Breast epithelium (tissue), 4 donors: ENCODE measurements at regions not wholly inside any gene's neighbourhood (a gene's known extent, or its start where the extent isn't known, plus 50 kb on each side); places are given as distances from the start of the nearest gene placed in this dataset.

Experiments used
- DNase-seq, 2 donors: peaks; one replicate each; pipeline ENCODE4 v3.0.0-alpha.2; 2019; ENCODE audit warnings: low spot score in 2 of 2
- H3K27ac ChIP-seq, 2 donors: fragments of 200-600 bp; sonication (generic) in 1 of 2; one replicate each; pipeline ENCODE4 v1.5.1; 2016 to 2019; ENCODE audit warnings: mild to moderate bottlenecking in 1 of 2
- H3K27me3 ChIP-seq, 2 donors: fragments of 200-600 bp; sonication (generic) in 1 of 2; one replicate each; pipeline versions ENCODE4 v1.5.1 to v1.6.0; 2017 to 2019; ENCODE audit warnings: control low read depth in 1 of 2, mild to moderate bottlenecking in 1 of 2
- H3K36me3 ChIP-seq: fragments of 200-600 bp; one replicate; pipeline ENCODE4 v1.5.1; 2019
- H3K4me1 ChIP-seq, 2 donors: fragments of 200-600 bp; sonication (generic); one replicate each; pipeline ENCODE4 v1.5.1; 2016 to 2019; ENCODE audit warnings: control low read depth in 1 of 2
- H3K4me3 ChIP-seq, 3 donors: fragments of 200-600 bp; sonication (generic); 1 replicate in 2 of 3; 2 replicates in 1 of 3; pipeline ENCODE4 v1.5.1; 2016 to 2019; ENCODE audit warnings: mild to moderate bottlenecking in 3 of 3, moderate library complexity in 2 of 3
- H3K9me3 ChIP-seq, 2 donors: fragments of 200-600 bp; sonication (generic) in 1 of 2; one replicate each; pipeline ENCODE4 v1.5.1; 2016 to 2019; ENCODE audit warnings: control low read depth in 1 of 2
- CTCF ChIP-seq, 3 donors: fragments of 450-650 bp; IDR thresholded peaks; one replicate each; pipeline ENCODE4 v1.5.1; 2016 to 2017; ENCODE audit warnings: antibody characterized with exemption in 3 of 3, mild to moderate bottlenecking in 3 of 3, moderate library complexity in 3 of 3
- POLR2A ChIP-seq: fragments of 450-650 bp; IDR thresholded peaks from one replicate; pipeline ENCODE4 v1.6.1; 2016; ENCODE audit warnings: antibody characterized with exemption, mild to moderate bottlenecking, moderate library complexity
- POLR2AphosphoS5 ChIP-seq, 3 donors: sonication (generic); formaldehyde crosslinking; IDR thresholded peaks; one replicate each; pipeline ENCODE4 v1.6.1; 2017; ENCODE audit warnings: antibody characterized with exemption in 3 of 3
- intact Hi-C: fragments of 100-400 bp; cut with DNase I; formaldehyde crosslinking; loops from one replicate; pipeline ENCODE4 v1.15.1; 2023; ENCODE audit warnings: low total_unique reads

GRCh38 chr11:37509506-37509905, 911.5 kb upstream of the RAG2 start:
- intact Hi-C loops: no loop called here
- Histone ChIP-seq H3K4me1 (no peaks in the 10 kb centered on the region), H3K27ac (no peak overlapping the region)

GRCh38 chr11:37506531-37506930, 908.5 kb upstream of the RAG2 start:
- Histone ChIP-seq H3K36me3 (no peaks in the 10 kb centered on the region), H3K4me3 (no peak overlapping the region), H3K9me3 (no peaks in the 10 kb centered on the region), H3K27ac (no peak overlapping the region), H3K4me1 (no peaks in the 10 kb centered on the region), H3K27me3 (no peaks in the 10 kb centered on the region)
- DNase-seq: no peak
- TF ChIP-seq POLR2A (no peak), POLR2AphosphoS5 (IDR thresholded peaks at IDR 0.05) (no peak), CTCF (IDR thresholded peaks at IDR 0.05) (no peak)
- intact Hi-C loops: no loop called here

More at GRCh38 chr11:37509506-37509905, 911.5 kb upstream of the RAG2 start:
- Histone ChIP-seq H3K36me3 (no peaks in the 10 kb centered on the region), H3K4me3 (no peak overlapping the region), H3K27me3 (no peaks in the 10 kb centered on the region), H3K9me3 (no peaks in the 10 kb centered on the region)
- no peak for DNase-seq
- TF ChIP-seq CTCF (IDR thresholded peaks at IDR 0.05): no peak

- Histone ChIP-seq H3K27ac (no peak overlapping the region), H3K4me1 (no peaks in the 10 kb centered on the region), H3K9me3 (no peaks in the 10 kb centered on the region), H3K36me3 (no peaks in the 10 kb centered on the region), H3K27me3 (no peaks in the 10 kb centered on the region), H3K4me3 (no peak overlapping the region)
- TF ChIP-seq POLR2A (no peak), CTCF (IDR thresholded peaks at IDR 0.05) (no peak), POLR2AphosphoS5 (IDR thresholded peaks at IDR 0.05) (no peak)
- intact Hi-C loops: no loop called here
- DNase-seq: no peak
These were observed 907.4 kb upstream of the RAG2 start for GRCh38 chr11:37505406-37505805.

- DNase-seq: no peak
- Histone ChIP-seq H3K9me3 (no peaks in the 10 kb centered on the region), H3K4me3 (no peak overlapping the region), H3K36me3 (no peaks in the 10 kb centered on the region), H3K4me1 (no peaks in the 10 kb centered on the region), H3K27ac (peak overlapping the region in 1 of 2 donors; percentile 9), H3K27me3 (no peaks in the 10 kb centered on the region)
- no peak for TF ChIP-seq POLR2A
- TF ChIP-seq CTCF (IDR thresholded peaks at IDR 0.05): no peak
- TF ChIP-seq POLR2AphosphoS5 (IDR thresholded peaks at IDR 0.05): no peak
- intact Hi-C loops: no loop called here
These were observed 906.9 kb upstream of the RAG2 start for GRCh38 chr11:37504921-37505320.

- Histone ChIP-seq H3K27ac (peak overlapping the region; percentile 9 to 26), H3K36me3 (no peaks in the 10 kb centered on the region), H3K27me3 (no peaks in the 10 kb centered on the region), H3K4me1 (no peaks in the 10 kb centered on the region), H3K4me3 (no peak overlapping the region), H3K9me3 (no peaks in the 10 kb centered on the region)
- DNase-seq: no peak
- intact Hi-C loops: no loop called here
- no peak for TF ChIP-seq POLR2A
- TF ChIP-seq CTCF (IDR thresholded peaks at IDR 0.05): no peak
- no peak for TF ChIP-seq POLR2AphosphoS5 (IDR thresholded peaks at IDR 0.05)
These were observed 906.1 kb upstream of the RAG2 start for GRCh38 chr11:37504060-37504611.
